ENCODE measurements at regions not wholly inside any gene's neighbourhood (a gene's known extent, or its start where the extent isn't known, plus 50 kb on each side); places are given as distances from the start of the nearest gene placed in this dataset.

DNA sequence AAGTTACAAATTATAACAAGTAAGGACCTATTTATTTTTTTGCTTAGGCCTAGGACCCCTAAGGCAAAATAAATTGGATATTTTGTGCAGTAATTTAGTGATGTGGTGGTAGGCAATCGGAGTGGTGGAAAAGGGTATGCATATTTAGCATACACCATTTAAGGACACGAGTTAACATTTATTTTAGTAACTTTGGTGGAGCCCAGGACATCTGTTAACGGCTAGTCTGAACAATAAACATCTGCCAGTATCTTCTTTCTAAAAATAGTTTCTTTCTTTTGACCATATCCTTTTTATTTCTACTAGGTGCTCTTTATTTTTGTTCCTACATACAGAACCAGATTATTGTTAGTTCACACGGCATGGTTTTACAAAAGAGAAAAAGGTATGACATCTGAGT is 326.3 kb downstream of the CHL1 start:
- TF ChIP-seq, protein P1, sequence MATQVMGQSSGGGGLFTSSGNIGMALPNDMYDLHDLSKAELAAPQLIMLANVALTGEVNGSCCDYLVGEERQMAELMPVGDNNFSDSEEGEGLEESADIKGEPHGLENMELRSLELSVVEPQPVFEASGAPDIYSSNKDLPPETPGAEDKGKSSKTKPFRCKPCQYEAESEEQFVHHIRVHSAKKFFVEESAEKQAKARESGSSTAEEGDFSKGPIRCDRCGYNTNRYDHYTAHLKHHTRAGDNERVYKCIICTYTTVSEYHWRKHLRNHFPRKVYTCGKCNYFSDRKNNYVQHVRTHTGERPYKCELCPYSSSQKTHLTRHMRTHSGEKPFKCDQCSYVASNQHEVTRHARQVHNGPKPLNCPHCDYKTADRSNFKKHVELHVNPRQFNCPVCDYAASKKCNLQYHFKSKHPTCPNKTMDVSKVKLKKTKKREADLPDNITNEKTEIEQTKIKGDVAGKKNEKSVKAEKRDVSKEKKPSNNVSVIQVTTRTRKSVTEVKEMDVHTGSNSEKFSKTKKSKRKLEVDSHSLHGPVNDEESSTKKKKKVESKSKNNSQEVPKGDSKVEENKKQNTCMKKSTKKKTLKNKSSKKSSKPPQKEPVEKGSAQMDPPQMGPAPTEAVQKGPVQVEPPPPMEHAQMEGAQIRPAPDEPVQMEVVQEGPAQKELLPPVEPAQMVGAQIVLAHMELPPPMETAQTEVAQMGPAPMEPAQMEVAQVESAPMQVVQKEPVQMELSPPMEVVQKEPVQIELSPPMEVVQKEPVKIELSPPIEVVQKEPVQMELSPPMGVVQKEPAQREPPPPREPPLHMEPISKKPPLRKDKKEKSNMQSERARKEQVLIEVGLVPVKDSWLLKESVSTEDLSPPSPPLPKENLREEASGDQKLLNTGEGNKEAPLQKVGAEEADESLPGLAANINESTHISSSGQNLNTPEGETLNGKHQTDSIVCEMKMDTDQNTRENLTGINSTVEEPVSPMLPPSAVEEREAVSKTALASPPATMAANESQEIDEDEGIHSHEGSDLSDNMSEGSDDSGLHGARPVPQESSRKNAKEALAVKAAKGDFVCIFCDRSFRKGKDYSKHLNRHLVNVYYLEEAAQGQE (IDR thresholded peaks at IDR 0.05; ENCODE audit: insufficient read depth in 1 of 2, low read depth in 2 of 2, low read length in 1 of 2), result no peak
- no peak for TF ChIP-seq TCF7L2 (IDR thresholded peaks at IDR 0.05; ENCODE audit: low read depth, low read length)
- no peak for TF ChIP-seq CTCF (IDR thresholded peaks at IDR 0.05)
- TF ChIP-seq SIN3A (IDR thresholded peaks at IDR 0.05; ENCODE audit: borderline replicate concordance, insufficient read depth, low read depth, low read length), result no peak
- no peak for TF ChIP-seq POLR2AphosphoS5 (IDR thresholded peaks at IDR 0.05; ENCODE audit: low read depth, low read length)
- ATAC-seq (no peak), DNase-seq (ENCODE audit: low read depth, low spot score) (no peak)
- ChIA-PET POLR2A (no interaction called here), CTCF (no interaction called here)
- no TSS peak for BruUV-seq (replicated peaks)
- Histone ChIP-seq H3K27me3 (ENCODE audit: control insufficient read depth, insufficient read depth, low read length) (no peaks in the 10 kb centered on the region), H3K27ac (ENCODE audit: low read length) (no peak overlapping the region), H3K9me3 (ENCODE audit: control insufficient read depth, insufficient read depth, low read depth, low read length) (no peaks in the 10 kb centered on the region), H3K4me1 (ENCODE audit: control insufficient read depth, insufficient read depth, low read length) (no peaks in the 10 kb centered on the region), H3K4me3 (ENCODE audit: low read depth in 2 of 2, low read length in 2 of 2) (no peak overlapping the region), H3K36me3 (ENCODE audit: control insufficient read depth, insufficient read depth, low read length) (no peaks in the 10 kb centered on the region)
- in situ Hi-C loops (cut with HindIII; ENCODE audit: low pct_unique_long_range_greater_than_20kb, low sequenced_read_pairs), result no loop called here
- intact Hi-C loops (cut with micrococcal nuclease; ENCODE audit: unreplicated experiment), result no loop called here

DNA sequence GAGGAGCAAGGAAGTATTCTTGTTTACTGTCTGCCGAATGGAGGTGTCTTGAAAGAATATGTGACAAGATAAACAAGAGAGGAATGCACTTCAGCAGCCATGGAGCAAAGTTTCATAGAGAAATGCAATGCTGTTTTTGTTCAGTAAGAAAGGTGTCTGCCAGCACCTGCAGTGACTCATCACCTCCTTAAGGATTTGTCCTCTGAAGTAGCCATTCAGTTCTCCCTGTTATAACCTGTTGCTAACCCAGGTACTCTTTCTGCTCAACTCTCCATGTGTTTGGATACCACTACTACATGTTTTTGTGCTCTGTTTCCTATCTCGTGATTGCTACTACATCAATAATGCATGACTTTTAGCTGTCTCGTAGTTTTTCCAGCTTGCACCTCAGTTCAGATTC is 328.9 kb downstream of the CHL1 start:
- no TSS peak for BruUV-seq (replicated peaks)
- ATAC-seq (no peak), DNase-seq (ENCODE audit: low read depth, low spot score) (no peak)
- Histone ChIP-seq H3K9me3 (ENCODE audit: control insufficient read depth, insufficient read depth, low read depth, low read length) (no peaks in the 10 kb centered on the region), H3K4me3 (ENCODE audit: low read depth in 2 of 2, low read length in 2 of 2) (no peak overlapping the region), H3K27ac (ENCODE audit: low read length) (no peak overlapping the region), H3K4me1 (ENCODE audit: control insufficient read depth, insufficient read depth, low read length) (no peaks in the 10 kb centered on the region), H3K27me3 (ENCODE audit: control insufficient read depth, insufficient read depth, low read length) (no peaks in the 10 kb centered on the region), H3K36me3 (ENCODE audit: control insufficient read depth, insufficient read depth, low read length) (no peaks in the 10 kb centered on the region)
- in situ Hi-C loops (cut with HindIII; ENCODE audit: low pct_unique_long_range_greater_than_20kb, low sequenced_read_pairs) (no loop called here), intact Hi-C loops (cut with micrococcal nuclease; ENCODE audit: unreplicated experiment) (no loop called here)
- TF ChIP-seq, protein P1 (IDR thresholded peaks at IDR 0.05; ENCODE audit: insufficient read depth in 1 of 2, low read depth in 2 of 2, low read length in 1 of 2), result no peak
- TF ChIP-seq SIN3A (IDR thresholded peaks at IDR 0.05; ENCODE audit: borderline replicate concordance, insufficient read depth, low read depth, low read length), result no peak
- TF ChIP-seq TCF7L2 (IDR thresholded peaks at IDR 0.05; ENCODE audit: low read depth, low read length), result no peak
- TF ChIP-seq CTCF (IDR thresholded peaks at IDR 0.05), result no peak
- ChIA-PET POLR2A (no interaction called here), CTCF (no interaction called here)
